NOMO-1 treated with DMSO at 0.1 percent for 48 hours (cell line): ENCODE measurements at regions not wholly inside any gene's neighbourhood (a gene's known extent, or its start where the extent isn't known, plus 50 kb on each side); places are given as distances from the start of the nearest gene placed in this dataset.
"Not testable (repeated sequence)": the region's sequence is repeated elsewhere in the genome, so short reads cannot be mapped to it uniquely, and the experiment has no call there.

Experiments
- DNase-seq: peaks from one replicate; lab custom pipeline; 2025; ENCODE audit not compliant: unreplicated experiment; lab: John Stamatoyannopoulos, UW

GRCh38 chr16:5965321-5965720 lies 867.7 kb upstream of the EEF2KMT start:
- DNase-seq: no peak

GRCh38 chr16:5951486-5951885 lies 853.9 kb upstream of the EEF2KMT start:
- no peak for DNase-seq

GRCh38 chr16:5944971-5945370 lies 847.4 kb upstream of the EEF2KMT start:
- DNase-seq: no peak

- no peak for DNase-seq
These were observed 841.0 kb upstream of the EEF2KMT start for GRCh38 chr16:5938607-5939006.

- DNase-seq: no peak
These were observed 835.3 kb upstream of the EEF2KMT start for GRCh38 chr16:5932906-5933305.

GRCh38 chr16:5928476-5929065 lies 831.0 kb upstream of the EEF2KMT start:
- DNase-seq: no peak

GRCh38 chr16:5925850-5926249 lies 828.3 kb upstream of the EEF2KMT start:
- DNase-seq: no peak

GRCh38 chr16:5922686-5923085 lies 825.1 kb upstream of the EEF2KMT start:
- no peak for DNase-seq

- DNase-seq: no peak
These were observed 821.1 kb upstream of the EEF2KMT start for GRCh38 chr16:5918567-5919130.

GRCh38 chr16:5917436-5918195 lies 820.0 kb upstream of the EEF2KMT start:
- no peak for DNase-seq

- no peak for DNase-seq
These were observed 819.2 kb upstream of the EEF2KMT start for GRCh38 chr16:5916711-5917191.

- no peak for DNase-seq
These were observed 813.6 kb upstream of the EEF2KMT start for GRCh38 chr16:5911241-5911640.

GRCh38 chr16:5909556-5909955 lies 812.0 kb upstream of the EEF2KMT start:
- not testable (repeated sequence) for DNase-seq

- no peak for DNase-seq
These were observed 809.9 kb upstream of the EEF2KMT start for GRCh38 chr16:5907544-5907943.

- no peak for DNase-seq
These were observed 808.8 kb upstream of the EEF2KMT start for GRCh38 chr16:5906351-5906750.

GRCh38 chr16:5905935-5906334 lies 808.3 kb upstream of the EEF2KMT start:
- no peak for DNase-seq

- DNase-seq: no peak
These were observed 806.2 kb upstream of the EEF2KMT start for GRCh38 chr16:5903832-5904231.

GRCh38 chr16:5903153-5903552 lies 805.6 kb upstream of the EEF2KMT start:
- no peak for DNase-seq

- no peak for DNase-seq
These were observed 802.5 kb upstream of the EEF2KMT start for GRCh38 chr16:5900046-5900445.

GRCh38 chr16:5895976-5896375 lies 798.4 kb upstream of the EEF2KMT start:
- DNase-seq: no peak

GRCh38 chr16:5895137-5895536 lies 797.5 kb upstream of the EEF2KMT start:
- DNase-seq: no peak

- no peak for DNase-seq
These were observed 793.7 kb upstream of the EEF2KMT start for GRCh38 chr16:5891296-5891695.
